ENCODE measurements at regions not wholly inside any gene's neighbourhood (a gene's known extent, or its start where the extent isn't known, plus 50 kb on each side); places are given as distances from the start of the nearest gene placed in this dataset.
A peak's percentile ranks its signal among the peaks of the same experiment; 100 is the strongest.

DNA sequence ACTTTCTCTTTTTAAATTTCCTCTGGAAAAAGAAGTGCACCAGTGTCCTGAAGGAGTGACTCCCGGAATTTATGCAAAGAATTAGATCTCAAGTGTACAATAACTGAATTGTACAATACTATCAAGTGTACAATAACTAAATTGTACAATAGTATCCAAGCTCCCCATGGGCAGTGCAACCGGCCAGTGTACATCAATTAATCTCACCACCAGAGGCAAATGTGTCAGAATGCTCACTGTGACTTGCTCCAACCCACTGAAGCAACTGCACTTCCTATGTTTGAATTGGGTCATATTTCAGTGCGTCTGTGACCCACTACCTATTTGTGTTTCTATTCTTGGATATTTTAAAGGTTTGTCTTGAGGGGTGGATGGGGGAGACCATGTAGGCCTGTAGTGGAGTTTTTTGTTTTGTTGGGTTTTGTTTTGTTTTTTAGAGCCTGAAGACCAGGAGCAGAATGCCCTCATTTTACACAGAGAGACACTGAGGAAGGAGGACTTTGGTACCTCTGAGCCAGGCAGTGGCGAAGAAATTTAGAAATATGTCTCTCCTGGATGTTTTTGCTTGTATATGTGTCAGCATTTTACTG is 78.5 kb upstream of the CTTNBP2 start:
- DNase-seq (ENCODE audit: low read depth in 1 of 2, low spot score in 1 of 2) (no peak), ATAC-seq (peak in 1 of 2 experiments; percentile 45; a peak in 2 of 6 replicates), FAIRE-seq (no peak)
- H3K4me1 ChIP-seq = no peaks in the 10 kb centered on the region
- no peak overlapping the region for H3K4me3 ChIP-seq
- ChIA-PET POLR2A (no interaction called here), CTCF (no interaction called here)
- no peaks in the 10 kb centered on the region for H3K9me3 ChIP-seq
- no peak overlapping the region for H3K27ac ChIP-seq
- no peak for TF ChIP-seq MAFK (IDR thresholded peaks at IDR 0.05; ENCODE audit: partially characterized antibody)
- no peak for TF ChIP-seq EHMT2 (IDR thresholded peaks at IDR 0.05; ENCODE audit: low read depth)
- no peak for TF ChIP-seq ZSCAN20 (CRISPR knock-in tag; IDR thresholded peaks at IDR 0.05)
- TF ChIP-seq, protein P1, sequence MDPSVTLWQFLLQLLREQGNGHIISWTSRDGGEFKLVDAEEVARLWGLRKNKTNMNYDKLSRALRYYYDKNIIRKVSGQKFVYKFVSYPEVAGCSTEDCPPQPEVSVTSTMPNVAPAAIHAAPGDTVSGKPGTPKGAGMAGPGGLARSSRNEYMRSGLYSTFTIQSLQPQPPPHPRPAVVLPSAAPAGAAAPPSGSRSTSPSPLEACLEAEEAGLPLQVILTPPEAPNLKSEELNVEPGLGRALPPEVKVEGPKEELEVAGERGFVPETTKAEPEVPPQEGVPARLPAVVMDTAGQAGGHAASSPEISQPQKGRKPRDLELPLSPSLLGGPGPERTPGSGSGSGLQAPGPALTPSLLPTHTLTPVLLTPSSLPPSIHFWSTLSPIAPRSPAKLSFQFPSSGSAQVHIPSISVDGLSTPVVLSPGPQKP (IDR thresholded peaks at IDR 0.05; ENCODE audit: low read depth, low read length) = no peak
- TF ChIP-seq, protein P2, sequence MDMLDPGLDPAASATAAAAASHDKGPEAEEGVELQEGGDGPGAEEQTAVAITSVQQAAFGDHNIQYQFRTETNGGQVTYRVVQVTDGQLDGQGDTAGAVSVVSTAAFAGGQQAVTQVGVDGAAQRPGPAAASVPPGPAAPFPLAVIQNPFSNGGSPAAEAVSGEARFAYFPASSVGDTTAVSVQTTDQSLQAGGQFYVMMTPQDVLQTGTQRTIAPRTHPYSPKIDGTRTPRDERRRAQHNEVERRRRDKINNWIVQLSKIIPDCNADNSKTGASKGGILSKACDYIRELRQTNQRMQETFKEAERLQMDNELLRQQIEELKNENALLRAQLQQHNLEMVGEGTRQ (IDR thresholded peaks at IDR 0.05) = no peak
- TF ChIP-seq GATA3 (IDR thresholded peaks at IDR 0.05; ENCODE audit: borderline replicate concordance) = no peak
- no peak for TF ChIP-seq SREBF2 (IDR thresholded peaks at IDR 0.05)
- no peak for TF ChIP-seq HDAC2 (IDR thresholded peaks at IDR 0.05)
- no peak for TF ChIP-seq CHD2 (IDR thresholded peaks at IDR 0.05; ENCODE audit: low read length, partially characterized antibody)
- TF ChIP-seq FOXS1 (CRISPR knock-in tag; IDR thresholded peaks at IDR 0.05) = no peak
- TF ChIP-seq, protein P3, sequence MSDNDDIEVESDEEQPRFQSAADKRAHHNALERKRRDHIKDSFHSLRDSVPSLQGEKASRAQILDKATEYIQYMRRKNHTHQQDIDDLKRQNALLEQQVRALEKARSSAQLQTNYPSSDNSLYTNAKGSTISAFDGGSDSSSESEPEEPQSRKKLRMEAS (IDR thresholded peaks at IDR 0.05) = no peak
- TF ChIP-seq POLR2AphosphoS2 (conservative IDR thresholded peaks at IDR 0.05; ENCODE audit: low read length) = no peak
- no peak overlapping the region for H3K4me2 ChIP-seq
- 37% methylated on average over 4 of the region's 4 CpGs for WGBS (ENCODE audit: missing lambda C conversion rate)

DNA sequence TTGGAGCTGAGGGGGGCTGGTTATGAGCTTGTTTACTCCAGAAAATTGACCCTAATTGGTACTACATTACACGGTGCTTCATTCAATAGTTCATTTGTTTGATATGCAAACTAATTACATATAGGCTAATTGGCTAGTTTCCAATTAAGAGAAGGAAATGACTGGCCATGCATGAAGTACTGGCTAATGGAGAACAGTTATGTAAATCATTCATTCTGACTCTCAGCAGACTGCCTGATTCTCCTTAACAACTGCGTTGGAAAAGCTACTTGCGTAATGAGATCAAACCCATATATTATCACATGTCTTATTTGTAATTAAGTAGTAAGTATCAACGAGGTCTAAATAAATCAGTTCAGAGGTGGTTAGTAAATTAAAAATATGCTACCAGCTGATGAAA is 81.8 kb upstream of the CTTNBP2 start:
- DNase-seq (ENCODE audit: low read depth in 1 of 2, low spot score in 1 of 2) = no peak
- ChIA-PET CTCF (no interaction called here), POLR2A (no interaction called here)
- Histone ChIP-seq H3K4me2 (no peak overlapping the region), H3K9me3 (no peaks in the 10 kb centered on the region), H3K27ac (no peak overlapping the region), H3K4me3 (no peak overlapping the region), H3K4me1 (no peaks in the 10 kb centered on the region)
- 45% methylated on average over 4 of the region's 4 CpGs for WGBS (ENCODE audit: missing lambda C conversion rate)
- TF ChIP-seq ZC3H11A (IDR thresholded peaks at IDR 0.05) = no peak
- no peak for TF ChIP-seq JUNB (IDR thresholded peaks at IDR 0.05)
- no peak for TF ChIP-seq KDM1A (IDR thresholded peaks at IDR 0.05; ENCODE audit: low read depth)
- no peak for TF ChIP-seq HOXB13 (CRISPR knock-in tag; IDR thresholded peaks at IDR 0.05; ENCODE audit: low read depth)
- TF ChIP-seq GATA3 (IDR thresholded peaks at IDR 0.05; ENCODE audit: borderline replicate concordance) = no peak
- TF ChIP-seq POLR2A (IDR thresholded peaks at IDR 0.05; ENCODE audit: low read length) = no peak
- TF ChIP-seq FOXS1 (CRISPR knock-in tag; IDR thresholded peaks at IDR 0.05) = no peak
- TF ChIP-seq SREBF2 (IDR thresholded peaks at IDR 0.05) = no peak
- TF ChIP-seq HOXA7 (CRISPR knock-in tag; IDR thresholded peaks at IDR 0.05) = no peak
- no peak for TF ChIP-seq CBX8 (IDR thresholded peaks at IDR 0.05)
- no peak for TF ChIP-seq CHD2 (IDR thresholded peaks at IDR 0.05; ENCODE audit: low read length, partially characterized antibody)
- no peak for TF ChIP-seq RARB (CRISPR knock-in tag; IDR thresholded peaks at IDR 0.05)
- ATAC-seq = no peak
- FAIRE-seq = no peak

DNA sequence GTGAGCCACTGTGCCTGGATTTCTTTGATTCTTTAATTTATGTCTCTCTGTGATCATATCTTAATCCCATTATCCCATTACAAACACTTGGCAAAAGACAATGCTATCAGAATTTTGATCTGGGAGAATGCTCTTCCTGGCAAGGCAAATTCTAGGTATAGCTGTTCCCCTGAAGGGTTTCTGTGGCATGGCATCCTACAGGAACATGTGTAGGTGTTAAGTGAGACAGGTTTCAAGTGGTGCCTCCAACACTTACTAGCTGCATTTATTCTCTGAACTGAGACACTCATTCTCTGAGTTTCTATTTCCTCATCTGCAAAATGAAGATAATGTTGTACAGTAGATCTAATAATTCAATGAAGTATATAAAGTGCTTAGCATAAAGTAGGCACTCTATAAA is 87.1 kb upstream of the CTTNBP2 start:
- ATAC-seq (no peak), FAIRE-seq (no peak), DNase-seq (ENCODE audit: low read depth in 1 of 2, low spot score in 1 of 2) (no peak)
- CTCF ChIA-PET = no interaction called here
- no peaks in the 10 kb centered on the region for H3K9me3 ChIP-seq
- H3K27ac ChIP-seq = no peak overlapping the region
- no peaks in the 10 kb centered on the region for H3K4me1 ChIP-seq
- TF ChIP-seq MAZ (IDR thresholded peaks at IDR 0.05; ENCODE audit: borderline replicate concordance, low read depth, low read length) = no peak
- no peak for TF ChIP-seq FOSL2 (IDR thresholded peaks at IDR 0.05)
- no peak for TF ChIP-seq FOSL2 (CRISPR knock-in tag; IDR thresholded peaks at IDR 0.05)
- TF ChIP-seq NFE2L2 (conservative IDR thresholded peaks at IDR 0.05; ENCODE audit: low read length) = no peak
- no peak for TF ChIP-seq HOXA7 (CRISPR knock-in tag; IDR thresholded peaks at IDR 0.05)
- TF ChIP-seq JUNB (IDR thresholded peaks at IDR 0.05) = no peak
- no peak for TF ChIP-seq KDM1A (IDR thresholded peaks at IDR 0.05; ENCODE audit: low read depth)
- TF ChIP-seq CBX8 (IDR thresholded peaks at IDR 0.05) = no peak
- no peak for TF ChIP-seq NPAS2 (CRISPR knock-in tag; IDR thresholded peaks at IDR 0.05; ENCODE audit: borderline replicate concordance)
- TF ChIP-seq TP53 (CRISPR knock-in tag; IDR thresholded peaks at IDR 0.05) = no peak
- TF ChIP-seq FOSB (CRISPR knock-in tag; IDR thresholded peaks at IDR 0.05) = no peak
- TF ChIP-seq, protein P4, sequence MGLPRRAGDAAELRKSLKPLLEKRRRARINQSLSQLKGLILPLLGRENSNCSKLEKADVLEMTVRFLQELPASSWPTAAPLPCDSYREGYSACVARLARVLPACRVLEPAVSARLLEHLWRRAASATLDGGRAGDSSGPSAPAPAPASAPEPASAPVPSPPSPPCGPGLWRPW (IDR thresholded peaks at IDR 0.05) = no peak
- no peak for TF ChIP-seq RAD21 (conservative IDR thresholded peaks at IDR 0.05 in 1 of 2, IDR thresholded peaks at IDR 0.05 in 1 of 2)
- TF ChIP-seq NR3C1 (IDR thresholded peaks at IDR 0.05) = no peak
- TF ChIP-seq EHMT2 (IDR thresholded peaks at IDR 0.05; ENCODE audit: low read depth) = no peak
- TF ChIP-seq, protein P5, sequence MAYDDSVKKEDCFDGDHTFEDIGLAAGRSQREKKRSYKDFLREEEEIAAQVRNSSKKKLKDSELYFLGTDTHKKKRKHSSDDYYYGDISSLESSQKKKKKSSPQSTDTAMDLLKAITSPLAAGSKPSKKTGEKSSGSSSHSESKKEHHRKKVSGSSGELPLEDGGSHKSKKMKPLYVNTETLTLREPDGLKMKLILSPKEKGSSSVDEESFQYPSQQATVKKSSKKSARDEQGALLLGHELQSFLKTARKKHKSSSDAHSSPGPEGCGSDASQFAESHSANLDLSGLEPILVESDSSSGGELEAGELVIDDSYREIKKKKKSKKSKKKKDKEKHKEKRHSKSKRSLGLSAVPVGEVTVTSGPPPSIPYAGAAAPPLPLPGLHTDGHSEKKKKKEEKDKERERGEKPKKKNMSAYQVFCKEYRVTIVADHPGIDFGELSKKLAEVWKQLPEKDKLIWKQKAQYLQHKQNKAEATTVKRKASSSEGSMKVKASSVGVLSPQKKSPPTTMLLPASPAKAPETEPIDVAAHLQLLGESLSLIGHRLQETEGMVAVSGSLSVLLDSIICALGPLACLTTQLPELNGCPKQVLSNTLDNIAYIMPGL (CRISPR knock-in tag; IDR thresholded peaks at IDR 0.05; ENCODE audit: borderline replicate concordance) = no peak
- TF ChIP-seq POLR2A (IDR thresholded peaks at IDR 0.05; ENCODE audit: low read length) = no peak
- H3K4me2 ChIP-seq = no peak overlapping the region
- POLR2A ChIA-PET = no interaction called here
- no peak overlapping the region for H3K4me3 ChIP-seq

Measured in A549 (cell line).